SK-N-MC (cell line): ENCODE measurements at regions not wholly inside any gene's neighbourhood (a gene's known extent, or its start where the extent isn't known, plus 50 kb on each side); places are given as distances from the start of the nearest gene placed in this dataset.

Experiments
- EZH2 ChIP-seq: fragments of 200-600 bp; sonication (generic); IDR thresholded peaks from one replicate; pipeline ENCODE4 v1.6.1; 2017; ENCODE audit warnings: antibody characterized with exemption
- FOXP2 ChIP-seq: optimal IDR thresholded peaks from 2 replicates; pipeline ENCODE3; 2011; ENCODE audit warnings: mild to moderate bottlenecking, moderate library complexity; ENCODE audit not compliant: insufficient read depth; ENCODE audit errors: extremely low read length, control extremely low read depth
- POLR2AphosphoS5 ChIP-seq: IDR thresholded peaks from 2 replicates; pipeline ENCODE4 v1.6.1; 2012; ENCODE audit warnings: mild to moderate bottlenecking, low read depth, low read length, borderline replicate concordance

DNA sequence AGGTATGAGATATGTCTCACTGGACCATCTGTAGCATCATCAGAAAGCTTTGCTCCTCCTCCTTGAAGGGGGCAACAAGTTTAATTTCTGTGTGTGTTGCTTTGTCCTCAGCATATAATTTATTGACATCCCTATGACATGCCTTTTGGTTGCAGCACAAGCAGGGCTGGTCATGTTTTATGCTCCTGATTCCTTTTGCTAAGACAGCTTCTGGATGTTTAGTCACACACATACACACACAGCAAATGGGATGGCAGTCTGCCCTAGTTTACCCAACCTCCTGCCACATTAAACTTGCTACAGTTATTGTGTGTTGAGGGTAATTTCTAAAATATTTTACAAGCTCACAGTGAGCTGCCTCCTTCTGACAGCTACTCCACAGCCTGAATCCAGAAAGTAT lies 217.9 kb upstream of the RXFP2 start:
- no peak for TF ChIP-seq POLR2AphosphoS5
- no peak for TF ChIP-seq EZH2
- no peak for TF ChIP-seq FOXP2
